Bronchial epithelial cell (primary cell): ENCODE measurements at regions not wholly inside any gene's neighbourhood (a gene's known extent, or its start where the extent isn't known, plus 50 kb on each side); places are given as distances from the start of the nearest gene placed in this dataset.

Experiments used
- DNase-seq: peaks from one replicate; pipeline ENCODE4 v3.0.0-alpha.2; 2010; ENCODE audit warnings: low read depth
- FAIRE-seq: peaks from 2 replicates; lab custom pipeline; 2011; peaks lifted over from hg19 to GRCh38; lab: Jason Lieb, UNC
- H3K27me3 ChIP-seq: 2 replicates; pipeline ENCODE4 v1.5.1; 2011; ENCODE audit warnings: low read length; ENCODE audit not compliant: control insufficient read depth, insufficient read depth
- H3K36me3 ChIP-seq: 2 replicates; pipeline ENCODE4 v1.5.1; 2011; ENCODE audit warnings: low read length; ENCODE audit not compliant: control insufficient read depth, insufficient read depth
- H3K4me3 ChIP-seq: 2 replicates; pipeline ENCODE4 v1.5.1; 2011; ENCODE audit warnings: mild to moderate bottlenecking, low read depth, low read length, control low read depth
- TF ChIP-seq, protein P1 (sequence below): IDR thresholded peaks from 2 replicates; pipeline ENCODE4 v1.5.1; 2011; ENCODE audit warnings: mild to moderate bottlenecking, moderate library complexity, low read length, control low read depth, inconsistent platforms; ENCODE audit not compliant: insufficient read depth, severe bottlenecking

GRCh38 chr21:38186661-38187270, 70.0 kb upstream of the KCNJ15 start:
- FAIRE-seq (no peak), DNase-seq (no peak)
- Histone ChIP-seq H3K36me3 (no peaks in the 10 kb centered on the region), H3K4me3 (no peak overlapping the region), H3K27me3 (no peaks in the 10 kb centered on the region)
- TF ChIP-seq, protein P1, sequence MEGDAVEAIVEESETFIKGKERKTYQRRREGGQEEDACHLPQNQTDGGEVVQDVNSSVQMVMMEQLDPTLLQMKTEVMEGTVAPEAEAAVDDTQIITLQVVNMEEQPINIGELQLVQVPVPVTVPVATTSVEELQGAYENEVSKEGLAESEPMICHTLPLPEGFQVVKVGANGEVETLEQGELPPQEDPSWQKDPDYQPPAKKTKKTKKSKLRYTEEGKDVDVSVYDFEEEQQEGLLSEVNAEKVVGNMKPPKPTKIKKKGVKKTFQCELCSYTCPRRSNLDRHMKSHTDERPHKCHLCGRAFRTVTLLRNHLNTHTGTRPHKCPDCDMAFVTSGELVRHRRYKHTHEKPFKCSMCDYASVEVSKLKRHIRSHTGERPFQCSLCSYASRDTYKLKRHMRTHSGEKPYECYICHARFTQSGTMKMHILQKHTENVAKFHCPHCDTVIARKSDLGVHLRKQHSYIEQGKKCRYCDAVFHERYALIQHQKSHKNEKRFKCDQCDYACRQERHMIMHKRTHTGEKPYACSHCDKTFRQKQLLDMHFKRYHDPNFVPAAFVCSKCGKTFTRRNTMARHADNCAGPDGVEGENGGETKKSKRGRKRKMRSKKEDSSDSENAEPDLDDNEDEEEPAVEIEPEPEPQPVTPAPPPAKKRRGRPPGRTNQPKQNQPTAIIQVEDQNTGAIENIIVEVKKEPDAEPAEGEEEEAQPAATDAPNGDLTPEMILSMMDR: no peak

DNA sequence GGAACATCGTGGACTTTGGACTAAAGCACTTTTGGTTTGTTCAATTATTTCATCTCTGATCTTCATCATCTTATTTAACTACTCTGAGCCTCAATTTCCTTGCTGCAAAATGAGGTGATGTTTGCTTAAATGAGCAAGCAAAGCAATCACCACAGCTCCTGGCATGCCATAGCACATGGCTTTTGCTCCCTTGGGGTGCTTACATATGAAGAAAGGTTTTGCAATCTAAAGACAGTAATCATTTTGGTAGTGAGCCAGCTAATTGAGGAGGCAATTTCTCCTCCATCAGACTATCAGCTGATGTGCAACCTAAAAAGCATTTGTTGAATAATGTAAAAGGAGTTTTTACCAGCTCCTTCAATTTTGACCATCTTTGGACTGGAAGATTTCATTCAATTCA, 68.8 kb upstream of the KCNJ15 start:
- FAIRE-seq: peak; percentile 90
- Histone ChIP-seq H3K4me3 (no peak overlapping the region), H3K36me3 (no peaks in the 10 kb centered on the region), H3K27me3 (no peaks in the 10 kb centered on the region)
- TF ChIP-seq, protein P1: no peak
- DNase-seq: peak; percentile 94

DNA sequence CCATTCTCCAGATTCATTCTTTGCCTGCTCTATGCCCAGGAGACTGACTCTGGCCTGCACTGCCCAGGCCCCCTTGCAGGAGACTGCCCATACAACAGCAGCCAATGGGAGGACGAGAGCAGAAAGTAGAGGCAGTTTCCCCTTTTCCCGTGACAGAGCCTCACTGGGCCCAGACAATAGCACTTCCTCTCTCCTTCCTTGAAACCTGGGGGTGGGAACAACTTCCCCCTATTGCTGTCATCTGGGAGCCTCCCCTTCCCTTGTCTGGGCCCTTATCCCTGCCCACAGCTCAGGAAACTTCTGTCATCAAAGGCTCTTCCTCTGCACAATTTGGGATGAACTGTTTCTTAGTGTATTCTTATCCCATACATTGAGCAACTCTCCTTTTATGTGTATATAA, 60.8 kb upstream of the KCNJ15 start:
- TF ChIP-seq, protein P1: no peak
- no peak for DNase-seq
- H3K4me3 ChIP-seq: no peak overlapping the region
- no peaks in the 10 kb centered on the region for H3K27me3 ChIP-seq
- H3K36me3 ChIP-seq: no peaks in the 10 kb centered on the region
- no peak for FAIRE-seq

- Histone ChIP-seq H3K4me3 (no peak overlapping the region), H3K27me3 (peaks cover 4% of the 10 kb centered on the region), H3K36me3 (no peaks in the 10 kb centered on the region)
- TF ChIP-seq, protein P1: no peak
- no peak for FAIRE-seq
- DNase-seq: no peak
Measured at GRCh38 chr21:38202811-38203210, 54.0 kb upstream of the KCNJ15 start.

GRCh38 chr21:38203229-38203628, 53.6 kb upstream of the KCNJ15 start:
- Histone ChIP-seq H3K36me3 (no peaks in the 10 kb centered on the region), H3K4me3 (no peak overlapping the region), H3K27me3 (peaks cover 4% of the 10 kb centered on the region)
- DNase-seq: no peak
- FAIRE-seq: no peak
- TF ChIP-seq, protein P1: no peak

GRCh38 chr21:38205940-38206339, 50.9 kb upstream of the KCNJ15 start:
- Histone ChIP-seq H3K36me3 (no peaks in the 10 kb centered on the region), H3K4me3 (no peak overlapping the region), H3K27me3 (peaks cover 4% of the 10 kb centered on the region)
- FAIRE-seq (no peak), DNase-seq (no peak)
- TF ChIP-seq, protein P1: no peak
